BE2C (cell line): ENCODE measurements at regions not wholly inside any gene's neighbourhood (a gene's known extent, or its start where the extent isn't known, plus 50 kb on each side); places are given as distances from the start of the nearest gene placed in this dataset.

Source experiments
- DNase-seq: peaks from one replicate; pipeline ENCODE4 v3.0.0-alpha.2; 2020
- H3K27me3 ChIP-seq: fragments of 250-450 bp; sonication (Bioruptor Pico); 2 replicates; pipeline ENCODE4 v1.5.1; 2020; ENCODE audit warnings: mild to moderate bottlenecking
- H3K36me3 ChIP-seq: fragments of 250-450 bp; sonication (Bioruptor Pico); 2 replicates; pipeline ENCODE4 v1.5.1; 2020; ENCODE audit warnings: mild to moderate bottlenecking
- H3K4me1 ChIP-seq: fragments of 250-450 bp; sonication (Bioruptor Pico); 2 replicates; pipeline ENCODE4 v1.5.1; 2020
- H3K4me3 ChIP-seq: 2 replicates; pipeline ENCODE4 v1.5.1; 2011; ENCODE audit warnings: low read depth, low read length
- H3K9me3 ChIP-seq: fragments of 250-450 bp; sonication (Bioruptor Pico); 2 replicates; pipeline ENCODE4 v1.5.1; 2020
- TF ChIP-seq, protein P1 (sequence below): IDR thresholded peaks from 2 replicates; pipeline ENCODE4 v1.5.1; 2012; ENCODE audit warnings: mild to moderate bottlenecking, low read depth, low read length

DNA sequence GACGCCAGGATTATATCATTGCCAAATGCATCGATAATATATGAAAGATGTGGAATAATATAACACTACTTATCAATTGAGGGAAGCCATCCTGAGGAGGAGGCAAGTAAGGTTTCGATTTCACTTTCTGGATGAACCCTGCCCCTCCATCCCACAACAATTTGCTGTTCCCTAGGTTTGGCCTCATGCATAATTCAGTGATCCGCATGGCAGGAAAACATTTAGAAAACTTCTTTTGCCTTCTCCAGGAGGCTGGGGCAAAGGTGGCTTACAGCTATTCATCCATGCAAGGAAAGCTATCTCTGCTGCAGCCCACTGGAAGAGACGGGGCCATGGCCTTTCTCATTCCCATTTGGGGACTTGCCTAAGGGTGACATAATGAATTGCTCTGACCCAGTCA lies 489.4 kb upstream of the CADM1 start:
- no peaks in the 10 kb centered on the region for H3K27me3 ChIP-seq
- H3K4me3 ChIP-seq: no peak overlapping the region
- H3K36me3 ChIP-seq: no peaks in the 10 kb centered on the region
- TF ChIP-seq, protein P1, sequence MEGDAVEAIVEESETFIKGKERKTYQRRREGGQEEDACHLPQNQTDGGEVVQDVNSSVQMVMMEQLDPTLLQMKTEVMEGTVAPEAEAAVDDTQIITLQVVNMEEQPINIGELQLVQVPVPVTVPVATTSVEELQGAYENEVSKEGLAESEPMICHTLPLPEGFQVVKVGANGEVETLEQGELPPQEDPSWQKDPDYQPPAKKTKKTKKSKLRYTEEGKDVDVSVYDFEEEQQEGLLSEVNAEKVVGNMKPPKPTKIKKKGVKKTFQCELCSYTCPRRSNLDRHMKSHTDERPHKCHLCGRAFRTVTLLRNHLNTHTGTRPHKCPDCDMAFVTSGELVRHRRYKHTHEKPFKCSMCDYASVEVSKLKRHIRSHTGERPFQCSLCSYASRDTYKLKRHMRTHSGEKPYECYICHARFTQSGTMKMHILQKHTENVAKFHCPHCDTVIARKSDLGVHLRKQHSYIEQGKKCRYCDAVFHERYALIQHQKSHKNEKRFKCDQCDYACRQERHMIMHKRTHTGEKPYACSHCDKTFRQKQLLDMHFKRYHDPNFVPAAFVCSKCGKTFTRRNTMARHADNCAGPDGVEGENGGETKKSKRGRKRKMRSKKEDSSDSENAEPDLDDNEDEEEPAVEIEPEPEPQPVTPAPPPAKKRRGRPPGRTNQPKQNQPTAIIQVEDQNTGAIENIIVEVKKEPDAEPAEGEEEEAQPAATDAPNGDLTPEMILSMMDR: no peak
- H3K4me1 ChIP-seq: no peaks in the 10 kb centered on the region
- H3K9me3 ChIP-seq: no peaks in the 10 kb centered on the region
- no peak for DNase-seq

DNA sequence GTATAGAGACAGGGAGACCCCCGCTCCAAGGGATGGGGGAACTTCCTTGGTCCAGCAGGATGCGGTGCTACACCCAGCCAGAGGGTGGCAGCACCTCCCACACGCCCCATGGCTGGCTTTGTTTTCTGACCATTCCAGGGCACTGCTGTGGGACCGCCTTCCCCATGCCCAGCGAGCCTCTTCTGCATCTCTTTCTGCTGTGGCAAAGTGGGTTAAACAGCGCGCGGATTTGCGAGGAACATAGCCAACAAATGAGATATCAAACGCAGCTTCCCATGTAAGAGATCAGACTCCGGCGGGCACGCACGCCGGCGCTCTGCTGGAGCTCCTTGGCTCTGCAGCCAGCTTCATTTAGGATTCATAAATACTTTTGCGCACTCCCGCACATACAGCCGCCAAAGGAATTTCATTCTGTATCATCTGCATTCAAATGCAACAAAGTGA lies 485.8 kb upstream of the CADM1 start:
- no peak overlapping the region for H3K4me3 ChIP-seq
- TF ChIP-seq, protein P1: peak; percentile 85
- DNase-seq: peak; percentile 55
- H3K4me1 ChIP-seq: no peaks in the 10 kb centered on the region
- no peaks in the 10 kb centered on the region for H3K9me3 ChIP-seq
- H3K27me3 ChIP-seq: no peaks in the 10 kb centered on the region
- H3K36me3 ChIP-seq: no peaks in the 10 kb centered on the region

DNA sequence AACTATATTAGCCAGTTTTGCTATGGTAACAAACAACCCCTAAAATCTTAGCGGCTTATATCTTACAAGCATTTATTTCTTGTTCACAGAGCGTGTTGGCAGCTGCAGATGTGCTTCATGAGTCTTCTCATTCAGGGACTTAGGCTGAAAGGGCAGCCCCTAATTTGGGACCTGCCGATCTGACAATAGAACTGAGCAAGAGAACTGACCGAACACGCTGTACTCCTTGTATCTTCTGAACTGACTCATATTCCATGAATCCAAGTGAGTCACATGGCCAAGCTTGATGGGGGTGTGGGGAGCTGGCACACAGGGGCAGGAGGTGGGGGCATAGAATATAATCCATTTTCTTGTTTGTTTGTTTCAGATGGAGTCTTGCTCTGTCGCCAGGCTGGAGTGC lies 481.7 kb upstream of the CADM1 start:
- Histone ChIP-seq H3K9me3 (no peaks in the 10 kb centered on the region), H3K27me3 (no peaks in the 10 kb centered on the region), H3K4me3 (no peak overlapping the region), H3K4me1 (no peaks in the 10 kb centered on the region), H3K36me3 (no peaks in the 10 kb centered on the region)
- DNase-seq: no peak
- TF ChIP-seq, protein P1: no peak

DNA sequence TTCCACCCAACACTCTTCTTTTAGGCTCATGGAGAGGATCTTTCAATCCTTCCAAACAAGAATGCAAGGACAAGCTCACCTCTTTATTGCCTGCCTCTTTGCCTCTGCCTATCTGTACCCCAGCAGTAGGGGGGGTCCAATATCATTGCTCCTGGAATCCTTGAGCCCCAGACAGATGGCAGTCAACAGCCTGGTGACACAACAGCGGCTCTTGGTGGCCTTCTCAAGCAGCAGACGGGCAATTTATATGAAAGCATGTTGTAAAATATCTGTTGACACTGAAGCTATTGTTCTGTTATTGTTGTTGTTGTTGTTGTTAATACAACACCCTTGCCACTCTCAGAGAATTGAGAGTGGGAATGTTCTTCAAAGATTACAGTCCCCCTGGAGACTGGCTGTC lies 480.0 kb upstream of the CADM1 start:
- no peaks in the 10 kb centered on the region for H3K4me1 ChIP-seq
- no peak overlapping the region for H3K4me3 ChIP-seq
- H3K27me3 ChIP-seq: no peaks in the 10 kb centered on the region
- H3K9me3 ChIP-seq: no peaks in the 10 kb centered on the region
- DNase-seq: no peak
- TF ChIP-seq, protein P1: no peak
- no peaks in the 10 kb centered on the region for H3K36me3 ChIP-seq

DNA sequence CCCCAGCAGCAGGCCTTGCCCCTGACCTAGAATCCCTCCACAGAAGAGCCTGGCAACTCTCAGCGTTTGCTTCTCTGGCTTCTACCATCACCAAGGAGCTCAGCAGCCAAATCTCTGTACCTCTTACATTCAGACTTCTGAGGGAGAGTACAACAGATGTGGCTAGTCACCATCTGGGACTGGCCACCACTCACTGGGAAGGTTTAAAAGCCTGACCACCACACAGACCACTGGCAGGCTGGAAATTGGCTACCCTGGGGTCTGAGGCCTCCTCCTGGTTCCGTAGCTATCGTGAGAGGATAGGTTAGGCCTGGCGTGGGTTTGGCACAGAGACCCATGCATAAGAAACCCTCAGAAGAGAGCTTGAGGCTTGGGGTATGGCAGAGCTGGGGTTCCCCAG lies 478.5 kb upstream of the CADM1 start:
- TF ChIP-seq, protein P1: no peak

DNA sequence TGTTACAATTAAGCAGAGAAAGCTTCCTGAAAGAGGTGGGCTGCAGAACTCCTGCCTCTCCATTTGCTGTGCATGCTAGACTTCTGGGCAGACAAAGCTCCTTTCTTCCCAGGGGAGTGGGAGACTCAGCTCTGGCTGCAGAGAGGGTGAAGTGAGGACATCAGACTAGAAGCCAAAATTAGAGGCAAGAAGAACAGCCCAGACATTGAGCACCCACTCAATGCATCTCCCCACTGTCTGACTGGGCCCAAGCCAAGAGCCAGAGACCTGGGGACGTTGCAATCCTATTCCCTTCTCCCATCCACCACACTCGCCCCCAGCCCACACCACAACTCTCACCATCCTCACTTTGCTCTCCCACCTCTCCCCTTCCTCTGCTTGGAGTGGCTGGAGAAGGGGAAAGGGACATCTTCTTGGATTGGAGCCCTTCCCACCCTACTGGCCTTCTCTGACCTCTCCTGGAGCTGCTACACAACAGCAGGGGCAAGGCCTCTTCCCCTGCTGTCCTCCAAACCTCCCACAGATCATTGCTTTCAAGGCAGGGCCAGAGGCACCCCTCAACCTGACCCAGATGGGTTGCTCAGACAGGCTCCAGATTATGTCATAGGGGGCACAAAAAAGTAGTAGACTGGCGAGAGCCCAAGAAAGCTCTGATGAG lies 477.7 kb upstream of the CADM1 start:
- TF ChIP-seq, protein P1: no peak
- H3K27me3 ChIP-seq: no peaks in the 10 kb centered on the region
- no peaks in the 10 kb centered on the region for H3K4me1 ChIP-seq
- no peak overlapping the region for H3K4me3 ChIP-seq
- no peaks in the 10 kb centered on the region for H3K36me3 ChIP-seq
- DNase-seq: no peak
- H3K9me3 ChIP-seq: no peaks in the 10 kb centered on the region

More for the DNA sequence above, 478.5 kb upstream of the CADM1 start:
- no peaks in the 10 kb centered on the region for H3K27me3 ChIP-seq
- no peaks in the 10 kb centered on the region for H3K36me3 ChIP-seq
- no peak for DNase-seq
- H3K4me1 ChIP-seq: no peaks in the 10 kb centered on the region
- H3K9me3 ChIP-seq: no peaks in the 10 kb centered on the region
- H3K4me3 ChIP-seq: no peak overlapping the region
